Nephron progenitor cell (in vitro differentiated cells): ENCODE measurements at regions not wholly inside any gene's neighbourhood (a gene's known extent, or its start where the extent isn't known, plus 50 kb on each side); places are given as distances from the start of the nearest gene placed in this dataset.
A peak's percentile ranks its signal among the peaks of the same experiment; 100 is the strongest.

Experiments used
- DNase-seq: peaks from one replicate; pipeline ENCODE4 v3.0.0; 2021
- H3K27ac Mint-ChIP-seq: 2 replicates; pipeline ENCODE4 v1.8.0; 2021; ENCODE audit warnings: mild to moderate bottlenecking, moderate library complexity, mixed read lengths
- H3K27me3 Mint-ChIP-seq: 2 replicates; pipeline ENCODE4 v1.8.0; 2021; ENCODE audit warnings: mild to moderate bottlenecking, low read depth, mixed read lengths; ENCODE audit not compliant: poor library complexity
- H3K36me3 Mint-ChIP-seq: 2 replicates; pipeline ENCODE4 v1.8.0; 2021; ENCODE audit warnings: low read depth, mixed read lengths
- H3K4me1 Mint-ChIP-seq: 2 replicates; pipeline ENCODE4 v1.8.0; 2021; ENCODE audit warnings: mixed read lengths
- H3K4me3 Mint-ChIP-seq: 2 replicates; pipeline ENCODE4 v1.8.0; 2021; ENCODE audit warnings: mild to moderate bottlenecking, moderate library complexity, mixed read lengths
- H3K9me3 Mint-ChIP-seq: 2 replicates; pipeline ENCODE4 v1.8.0; 2021; ENCODE audit warnings: mild to moderate bottlenecking, moderate library complexity, mixed read lengths
- CTCF ChIP-seq: fragments of 200-600 bp; sonication (generic); IDR thresholded peaks from 2 replicates; pipeline ENCODE4 v1.5.0; 2021; ENCODE audit warnings: antibody characterized with exemption

- H3K27me3 Mint-ChIP-seq: peaks cover 8% of the 10 kb centered on the region
- H3K27ac Mint-ChIP-seq: no peak overlapping the region
- DNase-seq: no peak
- no peak overlapping the region for H3K4me3 Mint-ChIP-seq
- H3K9me3 Mint-ChIP-seq: no peaks in the 10 kb centered on the region
- no peaks in the 10 kb centered on the region for H3K4me1 Mint-ChIP-seq
- H3K36me3 Mint-ChIP-seq: no peaks in the 10 kb centered on the region
- no peak for TF ChIP-seq CTCF
Observed at GRCh38 chr2:41355794-41356193, 692.0 kb upstream of the PKDCC start.

GRCh38 chr2:41364842-41365241 is 683.0 kb upstream of the PKDCC start:
- Mint-ChIP-seq H3K4me3 (no peak overlapping the region), H3K9me3 (peaks cover 26% of the 10 kb centered on the region), H3K4me1 (no peaks in the 10 kb centered on the region), H3K27me3 (peaks cover 1% of the 10 kb centered on the region), H3K36me3 (no peaks in the 10 kb centered on the region), H3K27ac (no peak overlapping the region)
- TF ChIP-seq CTCF: no peak
- no peak for DNase-seq

- H3K36me3 Mint-ChIP-seq: no peaks in the 10 kb centered on the region
- H3K27me3 Mint-ChIP-seq: no peaks in the 10 kb centered on the region
- H3K4me1 Mint-ChIP-seq: no peaks in the 10 kb centered on the region
- no peak for TF ChIP-seq CTCF
- peaks cover 19% of the 10 kb centered on the region for H3K9me3 Mint-ChIP-seq
- H3K27ac Mint-ChIP-seq: no peak overlapping the region
- no peak for DNase-seq
- no peak overlapping the region for H3K4me3 Mint-ChIP-seq
Observed at GRCh38 chr2:41375901-41376300, 671.9 kb upstream of the PKDCC start.

- Mint-ChIP-seq H3K27ac (no peak overlapping the region), H3K9me3 (peaks cover under 1% of the 10 kb centered on the region), H3K27me3 (no peaks in the 10 kb centered on the region), H3K36me3 (no peaks in the 10 kb centered on the region), H3K4me1 (no peaks in the 10 kb centered on the region), H3K4me3 (no peak overlapping the region)
- TF ChIP-seq CTCF: no peak
- DNase-seq: no peak
Observed at GRCh38 chr2:41377837-41378236, 670.0 kb upstream of the PKDCC start.

GRCh38 chr2:41378420-41378819 is 669.4 kb upstream of the PKDCC start:
- no peak for TF ChIP-seq CTCF
- Mint-ChIP-seq H3K9me3 (no peaks in the 10 kb centered on the region), H3K27ac (no peak overlapping the region), H3K36me3 (no peaks in the 10 kb centered on the region), H3K4me3 (no peak overlapping the region), H3K27me3 (no peaks in the 10 kb centered on the region), H3K4me1 (no peaks in the 10 kb centered on the region)
- DNase-seq: no peak

- Mint-ChIP-seq H3K27me3 (no peaks in the 10 kb centered on the region), H3K4me3 (no peak overlapping the region), H3K36me3 (no peaks in the 10 kb centered on the region), H3K9me3 (no peaks in the 10 kb centered on the region), H3K27ac (no peak overlapping the region), H3K4me1 (no peaks in the 10 kb centered on the region)
- peak; percentile 13 for DNase-seq
- TF ChIP-seq CTCF: no peak
Observed at GRCh38 chr2:41379496-41380221, 668.2 kb upstream of the PKDCC start.
